Smooth muscle cell (in vitro differentiated cells): ENCODE measurements at regions not wholly inside any gene's neighbourhood (a gene's known extent, or its start where the extent isn't known, plus 50 kb on each side); places are given as distances from the start of the nearest gene placed in this dataset.

Experiments used
- DNase-seq: peaks from one replicate; lab custom pipeline; 2025; ENCODE audit not compliant: unreplicated experiment; lab: John Stamatoyannopoulos, UW
- H2AFZ ChIP-seq: fragments of 200-600 bp; sonication (generic); 2 replicates; pipeline ENCODE4 v1.6.0; 2016; ENCODE audit warnings: antibody characterized with exemption, low read depth, mild to moderate bottlenecking
- H3F3A ChIP-seq: fragments of 200-600 bp; sonication (generic); 2 replicates; pipeline ENCODE4 v1.6.0; 2017; ENCODE audit warnings: antibody characterized with exemption, low read depth
- H3K27ac ChIP-seq: fragments of 200-600 bp; sonication (generic); 2 replicates; pipeline ENCODE4 v1.5.1; 2016; ENCODE audit warnings: low read depth, mild to moderate bottlenecking
- H3K27me3 ChIP-seq: fragments of 200-600 bp; sonication (generic); 2 replicates; pipeline ENCODE4 v1.6.1; 2016; ENCODE audit warnings: low read depth, mild to moderate bottlenecking
- H3K36me3 ChIP-seq: fragments of 200-600 bp; sonication (generic); 2 replicates; pipeline ENCODE4 v1.5.1; 2016; ENCODE audit warnings: low read depth
- H3K4me1 ChIP-seq: fragments of 200-600 bp; sonication (generic); 2 replicates; pipeline ENCODE4 v1.5.1; 2016; ENCODE audit warnings: low read depth
- H3K4me2 ChIP-seq: fragments of 200-600 bp; sonication (generic); 2 replicates; pipeline ENCODE4 v1.6.0; 2016; ENCODE audit warnings: mild to moderate bottlenecking
- H3K4me3 ChIP-seq: fragments of 200-600 bp; sonication (generic); 2 replicates; pipeline ENCODE4 v1.5.1; 2016; ENCODE audit warnings: mild to moderate bottlenecking
- H3K79me2 ChIP-seq: fragments of 200-600 bp; sonication (generic); 2 replicates; pipeline ENCODE4 v1.6.0; 2016; ENCODE audit warnings: low read depth, mild to moderate bottlenecking
- H3K9ac ChIP-seq: fragments of 200-600 bp; sonication (generic); 2 replicates; pipeline ENCODE4 v1.6.0; 2016; ENCODE audit warnings: low read depth
- H3K9me3 ChIP-seq: fragments of 200-600 bp; sonication (generic); replicated peaks from 2 replicates; pipeline ENCODE4 v1.5.1; 2016; ENCODE audit warnings: low read depth
- H4K20me1 ChIP-seq: fragments of 200-600 bp; sonication (generic); 2 replicates; pipeline ENCODE4 v1.6.0; 2016; ENCODE audit warnings: low read depth
- WGBS: methylation state at CpG from one replicate; pipeline ENCODE4 v1.1.7; 2016; ENCODE audit warnings: low lambda C conversion rate; 5-methylcytosine and 5-hydroxymethylcytosine counted together
- TF ChIP-seq, protein P1 (sequence below): fragments of 200-600 bp; sonication (generic); IDR thresholded peaks from 2 replicates; pipeline ENCODE4 v1.5.1; 2017; ENCODE audit warnings: borderline replicate concordance, mild to moderate bottlenecking, antibody characterized with exemption; ENCODE audit not compliant: insufficient read depth, poor library complexity, severe bottlenecking

DNA sequence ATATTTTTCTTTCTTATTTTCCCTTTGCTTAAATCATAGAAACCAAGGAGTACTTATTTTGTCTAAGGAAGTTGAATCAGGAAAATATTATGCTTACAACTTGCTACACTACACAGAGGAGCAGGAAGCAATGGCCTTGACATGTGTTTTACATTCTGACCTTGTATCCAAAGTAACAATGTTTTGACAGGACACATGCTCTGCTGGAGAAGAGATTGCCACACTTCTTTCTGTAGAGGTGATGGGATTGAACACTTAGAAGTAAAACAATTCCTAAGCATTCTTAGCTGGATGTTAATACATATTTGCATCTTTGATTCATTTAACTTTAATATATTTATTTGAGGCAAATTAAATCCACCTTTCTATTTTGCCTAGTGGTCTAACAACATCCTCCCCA is 929.1 kb downstream of the DSC3 start:
- H3K79me2 ChIP-seq: no peaks in the 10 kb centered on the region

DNA sequence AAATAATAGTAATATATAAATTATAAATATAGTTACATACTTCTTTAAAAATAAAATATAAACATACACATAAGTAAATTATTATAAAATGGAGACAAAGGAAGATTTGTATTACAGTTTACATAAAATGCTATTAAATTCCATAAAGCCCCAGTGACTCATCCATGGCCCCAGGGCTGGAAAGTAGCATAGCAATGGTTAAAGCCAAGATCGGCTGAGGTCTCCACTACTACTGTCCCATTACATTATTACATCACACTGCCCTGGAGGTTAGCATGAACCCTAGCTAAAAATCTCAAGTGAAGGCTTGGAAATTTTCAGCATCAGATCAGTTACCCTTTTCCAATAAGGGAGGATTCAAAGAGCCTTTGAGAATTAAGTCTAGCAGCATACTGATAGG is 936.2 kb downstream of the DSC3 start:
- Histone ChIP-seq H3K79me2 (no peaks in the 10 kb centered on the region), H4K20me1 (no peaks in the 10 kb centered on the region), H3K4me1 (no peaks in the 10 kb centered on the region), H3K4me2 (no peak overlapping the region), H3K36me3 (no peaks in the 10 kb centered on the region), H2AFZ (no peak overlapping the region), H3K4me3 (no peak overlapping the region), H3K27me3 (no peaks in the 10 kb centered on the region), H3K9ac (no peak overlapping the region), H3K9me3 (no peaks in the 10 kb centered on the region), H3F3A (no peaks in the 10 kb centered on the region), H3K27ac (no peak overlapping the region)
- WGBS: 52% methylated on average over 1 of the region's 1 CpG
- TF ChIP-seq, protein P1, sequence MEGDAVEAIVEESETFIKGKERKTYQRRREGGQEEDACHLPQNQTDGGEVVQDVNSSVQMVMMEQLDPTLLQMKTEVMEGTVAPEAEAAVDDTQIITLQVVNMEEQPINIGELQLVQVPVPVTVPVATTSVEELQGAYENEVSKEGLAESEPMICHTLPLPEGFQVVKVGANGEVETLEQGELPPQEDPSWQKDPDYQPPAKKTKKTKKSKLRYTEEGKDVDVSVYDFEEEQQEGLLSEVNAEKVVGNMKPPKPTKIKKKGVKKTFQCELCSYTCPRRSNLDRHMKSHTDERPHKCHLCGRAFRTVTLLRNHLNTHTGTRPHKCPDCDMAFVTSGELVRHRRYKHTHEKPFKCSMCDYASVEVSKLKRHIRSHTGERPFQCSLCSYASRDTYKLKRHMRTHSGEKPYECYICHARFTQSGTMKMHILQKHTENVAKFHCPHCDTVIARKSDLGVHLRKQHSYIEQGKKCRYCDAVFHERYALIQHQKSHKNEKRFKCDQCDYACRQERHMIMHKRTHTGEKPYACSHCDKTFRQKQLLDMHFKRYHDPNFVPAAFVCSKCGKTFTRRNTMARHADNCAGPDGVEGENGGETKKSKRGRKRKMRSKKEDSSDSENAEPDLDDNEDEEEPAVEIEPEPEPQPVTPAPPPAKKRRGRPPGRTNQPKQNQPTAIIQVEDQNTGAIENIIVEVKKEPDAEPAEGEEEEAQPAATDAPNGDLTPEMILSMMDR: no peak
- no peak for DNase-seq

More for the DNA sequence above, 929.1 kb downstream of the DSC3 start:
- H3K9ac ChIP-seq: no peak overlapping the region
- H3K27me3 ChIP-seq: no peaks in the 10 kb centered on the region
- no peaks in the 10 kb centered on the region for H4K20me1 ChIP-seq
- TF ChIP-seq, protein P1: no peak
- H3K4me2 ChIP-seq: no peak overlapping the region
- H3K36me3 ChIP-seq: no peaks in the 10 kb centered on the region
- H3K9me3 ChIP-seq: no peaks in the 10 kb centered on the region
- no peaks in the 10 kb centered on the region for H3F3A ChIP-seq
- H2AFZ ChIP-seq: no peak overlapping the region
- H3K4me3 ChIP-seq: no peak overlapping the region
- DNase-seq: no peak
- H3K4me1 ChIP-seq: no peaks in the 10 kb centered on the region
- no peak overlapping the region for H3K27ac ChIP-seq

GRCh38 chr18:30103881-30104280 is 938.7 kb downstream of the DSC3 start:
- no peaks in the 10 kb centered on the region for H3K27me3 ChIP-seq
- no peak overlapping the region for H3K27ac ChIP-seq
- no peaks in the 10 kb centered on the region for H4K20me1 ChIP-seq
- H3K4me1 ChIP-seq: no peaks in the 10 kb centered on the region
- TF ChIP-seq, protein P1: no peak
- no peaks in the 10 kb centered on the region for H3K9me3 ChIP-seq
- DNase-seq: no peak
- H3K36me3 ChIP-seq: no peaks in the 10 kb centered on the region
- WGBS: 37% methylated on average over 2 of the region's 2 CpGs
- H3K79me2 ChIP-seq: no peaks in the 10 kb centered on the region
- H3K9ac ChIP-seq: no peak overlapping the region
- H2AFZ ChIP-seq: no peak overlapping the region
- no peak overlapping the region for H3K4me3 ChIP-seq
- no peak overlapping the region for H3K4me2 ChIP-seq
- H3F3A ChIP-seq: no peaks in the 10 kb centered on the region

DNA sequence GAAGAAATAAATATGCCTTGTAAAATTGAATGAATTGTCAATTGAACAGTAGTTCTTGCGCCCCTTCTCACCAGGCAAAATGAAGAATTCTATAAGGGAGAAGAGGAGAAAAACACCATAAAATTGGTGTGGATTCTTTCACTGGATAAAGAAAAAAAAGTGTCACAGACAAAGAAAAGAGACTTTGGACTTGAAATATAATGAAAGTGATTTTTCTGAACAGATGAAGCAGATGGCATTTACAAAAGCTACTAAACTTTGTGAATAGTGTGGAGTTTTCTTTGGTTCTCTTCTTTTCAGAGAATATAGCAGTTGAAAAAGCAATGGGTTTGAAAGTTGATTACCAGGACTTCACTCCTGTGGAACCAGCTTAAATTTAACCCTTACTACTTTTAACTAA is 945.7 kb downstream of the DSC3 start:
- H3K9ac ChIP-seq: no peak overlapping the region
- DNase-seq: no peak
- no peaks in the 10 kb centered on the region for H3K27me3 ChIP-seq
- H3K79me2 ChIP-seq: no peaks in the 10 kb centered on the region
- no peaks in the 10 kb centered on the region for H4K20me1 ChIP-seq
- no peaks in the 10 kb centered on the region for H3F3A ChIP-seq
- H3K9me3 ChIP-seq: no peaks in the 10 kb centered on the region
- 100% methylated on average over 1 of the region's 1 CpG for WGBS
- H3K4me2 ChIP-seq: no peak overlapping the region
- no peak overlapping the region for H3K27ac ChIP-seq
- no peak overlapping the region for H3K4me3 ChIP-seq
- H3K4me1 ChIP-seq: peaks cover 9% of the 10 kb centered on the region
- TF ChIP-seq, protein P1: no peak
- H2AFZ ChIP-seq: peak overlapping the region; percentile 28
- H3K36me3 ChIP-seq: no peaks in the 10 kb centered on the region
